ENCODE measurements at regions not wholly inside any gene's neighbourhood (a gene's known extent, or its start where the extent isn't known, plus 50 kb on each side); places are given as distances from the start of the nearest gene placed in this dataset.

DNA sequence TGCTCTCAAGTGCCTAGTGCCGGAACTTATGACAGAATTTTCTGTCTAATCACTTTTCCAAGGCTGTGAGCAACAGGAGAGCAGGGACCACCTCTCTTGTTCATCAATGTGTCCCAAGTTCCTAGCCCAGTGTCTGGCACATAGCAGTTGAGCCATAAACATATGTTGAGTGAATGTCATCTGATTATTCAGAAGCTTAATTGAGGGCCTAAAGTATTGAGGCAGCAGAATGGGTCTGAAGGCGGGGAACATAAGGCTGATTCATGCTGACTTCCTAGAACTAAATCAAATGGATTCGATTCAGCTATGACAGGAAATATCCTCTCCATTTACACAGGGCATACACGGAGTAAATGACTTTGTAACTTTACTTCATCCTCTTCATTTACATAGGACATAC lies 438.0 kb upstream of the ZFHX3 start:
- TF ChIP-seq, protein P1, sequence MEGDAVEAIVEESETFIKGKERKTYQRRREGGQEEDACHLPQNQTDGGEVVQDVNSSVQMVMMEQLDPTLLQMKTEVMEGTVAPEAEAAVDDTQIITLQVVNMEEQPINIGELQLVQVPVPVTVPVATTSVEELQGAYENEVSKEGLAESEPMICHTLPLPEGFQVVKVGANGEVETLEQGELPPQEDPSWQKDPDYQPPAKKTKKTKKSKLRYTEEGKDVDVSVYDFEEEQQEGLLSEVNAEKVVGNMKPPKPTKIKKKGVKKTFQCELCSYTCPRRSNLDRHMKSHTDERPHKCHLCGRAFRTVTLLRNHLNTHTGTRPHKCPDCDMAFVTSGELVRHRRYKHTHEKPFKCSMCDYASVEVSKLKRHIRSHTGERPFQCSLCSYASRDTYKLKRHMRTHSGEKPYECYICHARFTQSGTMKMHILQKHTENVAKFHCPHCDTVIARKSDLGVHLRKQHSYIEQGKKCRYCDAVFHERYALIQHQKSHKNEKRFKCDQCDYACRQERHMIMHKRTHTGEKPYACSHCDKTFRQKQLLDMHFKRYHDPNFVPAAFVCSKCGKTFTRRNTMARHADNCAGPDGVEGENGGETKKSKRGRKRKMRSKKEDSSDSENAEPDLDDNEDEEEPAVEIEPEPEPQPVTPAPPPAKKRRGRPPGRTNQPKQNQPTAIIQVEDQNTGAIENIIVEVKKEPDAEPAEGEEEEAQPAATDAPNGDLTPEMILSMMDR (IDR thresholded peaks at IDR 0.05), result no peak
- TF ChIP-seq POLR2A (IDR thresholded peaks at IDR 0.05), result no peak

Measured in right lobe of liver (tissue), 4 donors.